ENCODE measurements at regions not wholly inside any gene's neighbourhood (a gene's known extent, or its start where the extent isn't known, plus 50 kb on each side); places are given as distances from the start of the nearest gene placed in this dataset.
"Not testable (repeated sequence)": the region's sequence is repeated elsewhere in the genome, so short reads cannot be mapped to it uniquely, and the experiment has no call there.

- DNase-seq (ENCODE audit: low read depth) = no peak
Measured at GRCh38 chr7:51543801-51544553, 227.4 kb upstream of the COBL start.

- DNase-seq (ENCODE audit: low read depth) = not testable (repeated sequence)
Measured at GRCh38 chr7:51540906-51541305, 224.3 kb upstream of the COBL start.

GRCh38 chr7:51539840-51540239 lies 223.2 kb upstream of the COBL start:
- no peak for DNase-seq (ENCODE audit: low read depth)

GRCh38 chr7:51528172-51528571 lies 211.6 kb upstream of the COBL start:
- no peak for DNase-seq (ENCODE audit: low read depth)

GRCh38 chr7:51521694-51522312 lies 205.2 kb upstream of the COBL start:
- DNase-seq (ENCODE audit: low read depth) = no peak

GRCh38 chr7:51521054-51521453 lies 204.4 kb upstream of the COBL start:
- no peak for DNase-seq (ENCODE audit: low read depth)

GRCh38 chr7:51518646-51519045 lies 202.0 kb upstream of the COBL start:
- no peak for DNase-seq (ENCODE audit: low read depth)

GRCh38 chr7:51517187-51517586 lies 200.6 kb upstream of the COBL start:
- no peak for DNase-seq (ENCODE audit: low read depth)

- DNase-seq (ENCODE audit: low read depth) = no peak
Measured at GRCh38 chr7:51501620-51502019, 185.0 kb upstream of the COBL start.

GRCh38 chr7:51482976-51483375 lies 166.4 kb upstream of the COBL start:
- no peak for DNase-seq (ENCODE audit: low read depth)

GRCh38 chr7:51481421-51481820 lies 164.8 kb upstream of the COBL start:
- no peak for DNase-seq (ENCODE audit: low read depth)

- no peak for DNase-seq (ENCODE audit: low read depth)
Measured at GRCh38 chr7:51477819-51478218, 161.2 kb upstream of the COBL start.

GRCh38 chr7:51477323-51477722 lies 160.7 kb upstream of the COBL start:
- no peak for DNase-seq (ENCODE audit: low read depth)

- no peak for DNase-seq (ENCODE audit: low read depth)
Measured at GRCh38 chr7:51476026-51476425, 159.4 kb upstream of the COBL start.

GRCh38 chr7:51472873-51473272 lies 156.3 kb upstream of the COBL start:
- no peak for DNase-seq (ENCODE audit: low read depth)

- no peak for DNase-seq (ENCODE audit: low read depth)
Measured at GRCh38 chr7:51471981-51472296, 155.3 kb upstream of the COBL start.

- DNase-seq (ENCODE audit: low read depth) = no peak
Measured at GRCh38 chr7:51471210-51471980, 154.8 kb upstream of the COBL start.

GRCh38 chr7:51467384-51468017 lies 150.9 kb upstream of the COBL start:
- no peak for DNase-seq (ENCODE audit: low read depth)

GRCh38 chr7:51459809-51460208 lies 143.2 kb upstream of the COBL start:
- no peak for DNase-seq (ENCODE audit: low read depth)

GRCh38 chr7:51458693-51459092 lies 142.1 kb upstream of the COBL start:
- no peak for DNase-seq (ENCODE audit: low read depth)

- no peak for DNase-seq (ENCODE audit: low read depth)
Measured at GRCh38 chr7:51457079-51457478, 140.5 kb upstream of the COBL start.

GRCh38 chr7:51456431-51457060 lies 139.9 kb upstream of the COBL start:
- no peak for DNase-seq (ENCODE audit: low read depth)
